Activated CD8-positive, alpha-beta T cell treated with anti-CD3 and anti-CD28 coated beads for 36 hours (primary cell): ENCODE measurements at regions not wholly inside any gene's neighbourhood (a gene's known extent, or its start where the extent isn't known, plus 50 kb on each side); places are given as distances from the start of the nearest gene placed in this dataset.

ENCODE experiments used
- ATAC-seq: fragments of 200-7000 bp; cut with Tn5 transposase; one replicate; pipeline ENCODE4 v1.10.0; 2021; ENCODE audit warnings: mild to moderate bottlenecking, moderate library complexity
- CTCF ChIA-PET: fragments of 350-600 bp; sonication (Branson Sonifier 250); formaldehyde crosslinking; loops from one replicate; lab custom pipeline; 2021; ENCODE audit warnings: antibody characterized with exemption; lab: Charles Lee
- POLR2A ChIA-PET: fragments of 350-600 bp; sonication (Branson Sonifier 250); formaldehyde crosslinking; loops from one replicate; lab custom pipeline; 2021; ENCODE audit warnings: antibody characterized with exemption; lab: Charles Lee
- DNase-seq: peaks from one replicate; pipeline ENCODE4 v3.0.0-alpha.2; 2020
- H3K27ac Mint-ChIP-seq: one replicate; pipeline ENCODE4 v1.8.0; 2021; ENCODE audit warnings: mild to moderate bottlenecking, mixed read lengths
- H3K27me3 Mint-ChIP-seq: one replicate; pipeline ENCODE4 v1.8.0; 2021; ENCODE audit warnings: mixed read lengths
- H3K36me3 Mint-ChIP-seq: one replicate; pipeline ENCODE4 v1.8.0; 2021; ENCODE audit warnings: low read depth, mixed read lengths
- H3K4me1 Mint-ChIP-seq: one replicate; pipeline ENCODE4 v1.8.0; 2021; ENCODE audit warnings: low read depth, mixed read lengths
- H3K4me3 Mint-ChIP-seq: one replicate; pipeline ENCODE4 v1.8.0; 2021; ENCODE audit warnings: mild to moderate bottlenecking, moderate library complexity, mixed read lengths
- H3K9me3 Mint-ChIP-seq: one replicate; pipeline ENCODE4 v1.8.0; 2021; ENCODE audit warnings: mixed read lengths
- CTCF ChIP-seq: fragments of 200-600 bp; IDR thresholded peaks from one replicate; pipeline ENCODE4 v1.8.0; 2022; ENCODE audit warnings: antibody characterized with exemption, mild to moderate bottlenecking
- intact Hi-C: fragments of 100-400 bp; cut with micrococcal nuclease; formaldehyde crosslinking; loops from one replicate; pipeline ENCODE4 v1.10.0; 2022

GRCh38 chr13:34466301-34466700 lies 475.8 kb upstream of the NBEA start:
- no peak for DNase-seq
- Mint-ChIP-seq H3K4me3 (no peak overlapping the region), H3K9me3 (no peaks in the 10 kb centered on the region), H3K27ac (no peak overlapping the region), H3K4me1 (no peaks in the 10 kb centered on the region), H3K27me3 (no peaks in the 10 kb centered on the region), H3K36me3 (no peaks in the 10 kb centered on the region)
- POLR2A ChIA-PET = no interaction called here
- intact Hi-C loops = no loop called here
- ATAC-seq = no peak
- TF ChIP-seq CTCF = no peak
- CTCF ChIA-PET = no interaction called here

GRCh38 chr13:34467450-34468083 lies 474.5 kb upstream of the NBEA start:
- ATAC-seq (no peak), DNase-seq (no peak)
- H3K36me3 Mint-ChIP-seq = no peaks in the 10 kb centered on the region
- CTCF ChIA-PET = no interaction called here
- H3K4me3 Mint-ChIP-seq = no peak overlapping the region
- no peaks in the 10 kb centered on the region for H3K27me3 Mint-ChIP-seq
- no peaks in the 10 kb centered on the region for H3K4me1 Mint-ChIP-seq
- POLR2A ChIA-PET = no interaction called here
- no peaks in the 10 kb centered on the region for H3K9me3 Mint-ChIP-seq
- intact Hi-C loops = no loop called here
- no peak overlapping the region for H3K27ac Mint-ChIP-seq
- no peak for TF ChIP-seq CTCF

- Mint-ChIP-seq H3K36me3 (no peaks in the 10 kb centered on the region), H3K27ac (no peak overlapping the region), H3K27me3 (no peaks in the 10 kb centered on the region), H3K4me1 (no peaks in the 10 kb centered on the region), H3K4me3 (no peak overlapping the region), H3K9me3 (no peaks in the 10 kb centered on the region)
- DNase-seq (no peak), ATAC-seq (no peak)
- TF ChIP-seq CTCF = no peak
- ChIA-PET CTCF (interaction anchor here (1.0 kb wide), 1 partner anchor 20 kb away, joined by 3 read pairs; no protein-coding TSS in a partner anchor), POLR2A (interaction anchor here (0.7 kb wide), 1 partner anchor 21 kb away, joined by 5 read pairs; no protein-coding TSS in a partner anchor)
- intact Hi-C loops = no loop called here
Measured at GRCh38 chr13:34469196-34469986, 472.7 kb upstream of the NBEA start.

- Mint-ChIP-seq H3K4me1 (no peaks in the 10 kb centered on the region), H3K9me3 (peaks cover 2% of the 10 kb centered on the region), H3K36me3 (no peaks in the 10 kb centered on the region), H3K27ac (no peak overlapping the region), H3K27me3 (no peaks in the 10 kb centered on the region), H3K4me3 (no peak overlapping the region)
- intact Hi-C loops = no loop called here
- no peak for DNase-seq
- ChIA-PET CTCF (no interaction called here), POLR2A (no interaction called here)
- TF ChIP-seq CTCF = no peak
- ATAC-seq = no peak
Measured at GRCh38 chr13:34474187-34474868, 467.7 kb upstream of the NBEA start.

- Mint-ChIP-seq H3K27me3 (no peaks in the 10 kb centered on the region), H3K4me3 (no peak overlapping the region), H3K27ac (no peak overlapping the region), H3K9me3 (peaks cover 2% of the 10 kb centered on the region), H3K4me1 (no peaks in the 10 kb centered on the region), H3K36me3 (no peaks in the 10 kb centered on the region)
- POLR2A ChIA-PET = no interaction called here
- TF ChIP-seq CTCF = no peak
- no peak for ATAC-seq
- intact Hi-C loops = no loop called here
- DNase-seq = no peak
- CTCF ChIA-PET = no interaction called here
Measured at GRCh38 chr13:34478376-34478775, 463.7 kb upstream of the NBEA start.
